SJSA1 (cell line): ENCODE measurements at regions not wholly inside any gene's neighbourhood (a gene's known extent, or its start where the extent isn't known, plus 50 kb on each side); places are given as distances from the start of the nearest gene placed in this dataset.

Experiments
- DNase-seq, 2 experiments: peaks; one replicate each; pipeline ENCODE4 v3.0.0-alpha.2; 2015 to 2020; ENCODE audit warnings: low spot score in 2 of 2, low read depth in 1 of 2
- H3K27ac ChIP-seq: fragments of 250-450 bp; sonication (Bioruptor Pico); 2 replicates; pipeline ENCODE4 v1.5.1; 2020; ENCODE audit warnings: mild to moderate bottlenecking, moderate library complexity
- H3K27me3 ChIP-seq: fragments of 250-450 bp; sonication (Bioruptor Pico); replicated peaks from 2 replicates; pipeline ENCODE4 v1.5.1; 2020; ENCODE audit warnings: mild to moderate bottlenecking, moderate library complexity
- H3K36me3 ChIP-seq: fragments of 250-450 bp; sonication (Bioruptor Pico); 2 replicates; pipeline ENCODE4 v1.5.1; 2020; ENCODE audit warnings: mild to moderate bottlenecking
- H3K4me1 ChIP-seq: fragments of 250-450 bp; sonication (Bioruptor Pico); replicated peaks from 2 replicates; pipeline ENCODE4 v1.6.1; 2021; ENCODE audit warnings: mild to moderate bottlenecking
- H3K4me3 ChIP-seq: fragments of 250-450 bp; sonication (Bioruptor Pico); 2 replicates; pipeline ENCODE4 v1.5.1; 2020; ENCODE audit warnings: mild to moderate bottlenecking
- H3K9me3 ChIP-seq: fragments of 250-450 bp; sonication (Bioruptor Pico); replicated peaks from 2 replicates; pipeline ENCODE4 v1.5.1; 2020; ENCODE audit warnings: mild to moderate bottlenecking

GRCh38 chr13:38191016-38191415 is 158.6 kb upstream of the UFM1 start:
- Histone ChIP-seq H3K27ac (no peak overlapping the region), H3K4me1 (no peaks in the 10 kb centered on the region), H3K9me3 (no peaks in the 10 kb centered on the region), H3K36me3 (no peaks in the 10 kb centered on the region), H3K4me3 (no peak overlapping the region), H3K27me3 (no peaks in the 10 kb centered on the region)
- no peak for DNase-seq

- no peak for DNase-seq
- Histone ChIP-seq H3K4me1 (no peaks in the 10 kb centered on the region), H3K27me3 (no peaks in the 10 kb centered on the region), H3K36me3 (no peaks in the 10 kb centered on the region), H3K9me3 (no peaks in the 10 kb centered on the region), H3K27ac (no peak overlapping the region), H3K4me3 (no peak overlapping the region)
Observed at GRCh38 chr13:38180670-38181069, 169.0 kb upstream of the UFM1 start.

DNA sequence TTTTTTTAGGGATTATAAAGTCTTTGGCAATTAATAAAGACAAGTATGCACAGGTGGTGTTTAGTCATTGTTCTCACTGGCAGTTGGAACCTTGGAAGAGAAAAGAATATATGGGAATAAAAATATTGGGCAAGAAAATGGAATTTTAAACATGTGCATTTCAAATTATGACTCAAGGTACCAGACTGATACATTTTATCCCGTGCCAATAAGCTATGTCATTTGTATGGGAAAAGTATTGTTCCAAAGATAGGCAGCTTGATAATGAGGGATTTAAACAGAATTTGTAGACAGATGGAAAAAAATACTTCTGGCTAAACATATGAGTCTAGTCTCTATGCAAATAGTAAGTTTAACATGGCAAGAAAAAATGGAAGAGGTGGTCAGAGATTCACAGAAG is 169.5 kb upstream of the UFM1 start:
- Histone ChIP-seq H3K36me3 (no peaks in the 10 kb centered on the region), H3K4me1 (no peaks in the 10 kb centered on the region), H3K9me3 (no peaks in the 10 kb centered on the region), H3K27ac (no peak overlapping the region), H3K27me3 (no peaks in the 10 kb centered on the region), H3K4me3 (no peak overlapping the region)
- DNase-seq, result no peak

DNA sequence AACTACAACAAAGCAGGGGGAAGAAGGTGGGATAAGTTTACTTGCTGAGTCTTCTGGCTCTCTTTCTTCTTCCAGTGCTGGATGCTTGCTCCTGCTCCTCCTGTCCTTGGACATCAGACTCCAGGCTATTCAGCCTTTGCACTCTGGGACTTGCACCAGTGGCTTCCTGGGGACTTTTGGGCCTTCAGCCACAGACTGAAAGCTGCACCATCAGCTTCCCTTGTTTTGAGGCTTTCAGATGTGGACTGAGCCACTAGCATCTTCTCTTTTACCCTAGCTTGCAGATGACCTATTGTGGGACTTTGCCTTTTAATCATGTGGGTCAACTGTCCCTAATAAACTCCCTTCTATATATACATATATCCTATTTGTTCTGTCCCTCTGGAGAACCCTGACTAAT is 173.0 kb upstream of the UFM1 start:
- Histone ChIP-seq H3K27ac (no peak overlapping the region), H3K4me3 (no peak overlapping the region), H3K36me3 (no peaks in the 10 kb centered on the region), H3K9me3 (no peaks in the 10 kb centered on the region), H3K4me1 (no peaks in the 10 kb centered on the region), H3K27me3 (no peaks in the 10 kb centered on the region)
- DNase-seq, result no peak

DNA sequence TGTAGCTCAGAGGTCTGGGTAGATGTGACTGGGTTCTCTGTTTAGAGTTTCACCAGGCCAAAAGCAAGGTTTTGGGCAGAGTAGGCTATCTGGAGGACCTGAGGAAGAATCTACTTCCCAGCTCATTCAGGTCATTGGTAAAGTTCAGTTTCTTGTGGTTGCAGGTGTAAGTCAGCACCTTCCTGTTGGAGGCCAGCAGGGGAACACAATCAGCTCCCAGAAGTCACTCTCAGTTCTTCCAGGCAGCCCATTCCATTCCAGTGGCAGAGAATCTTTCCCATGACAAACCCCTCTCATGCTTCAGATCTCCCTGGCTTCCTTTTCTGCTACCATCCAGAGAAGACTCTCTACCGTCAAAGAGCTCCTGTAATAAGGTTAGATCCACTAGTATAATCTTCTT is 176.2 kb upstream of the UFM1 start:
- no peak overlapping the region for H3K4me3 ChIP-seq
- H3K27me3 ChIP-seq, result no peaks in the 10 kb centered on the region
- H3K36me3 ChIP-seq, result no peaks in the 10 kb centered on the region
- H3K27ac ChIP-seq, result no peak overlapping the region
- no peak for DNase-seq
- no peaks in the 10 kb centered on the region for H3K9me3 ChIP-seq
- no peaks in the 10 kb centered on the region for H3K4me1 ChIP-seq

DNA sequence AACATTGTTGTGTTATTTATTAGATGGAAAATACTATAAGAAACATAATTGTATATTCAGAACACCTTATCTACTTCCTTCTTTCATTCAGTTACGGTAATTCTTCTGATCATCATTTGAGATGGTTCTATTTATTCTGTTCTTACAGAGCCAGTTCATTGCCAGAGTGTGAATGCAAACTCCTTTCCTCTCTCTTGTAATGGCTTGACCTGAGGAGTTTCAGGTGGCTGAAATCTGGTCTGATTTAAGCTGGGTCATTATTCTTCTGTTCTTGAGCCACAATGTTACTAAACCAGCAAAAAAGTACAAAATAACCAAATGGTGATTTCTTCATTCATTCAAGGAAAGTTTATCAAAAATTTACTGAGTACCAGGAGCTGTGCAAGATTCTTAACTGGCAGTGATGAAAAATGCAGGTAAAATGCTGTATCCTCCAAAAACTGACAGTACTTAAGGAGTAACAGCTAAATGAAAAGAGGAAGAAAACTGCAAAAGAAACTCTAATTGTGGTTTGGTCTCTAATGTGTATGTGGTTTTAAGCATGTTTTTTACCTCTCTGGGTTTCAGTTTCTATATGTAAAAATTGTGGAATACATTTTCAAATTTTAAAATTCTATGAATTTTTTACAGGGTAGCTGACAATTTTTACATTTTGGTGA is 182.4 kb upstream of the UFM1 start:
- H3K27me3 ChIP-seq, result no peaks in the 10 kb centered on the region
- no peaks in the 10 kb centered on the region for H3K4me1 ChIP-seq
- H3K9me3 ChIP-seq, result no peaks in the 10 kb centered on the region
- DNase-seq, result no peak
- H3K4me3 ChIP-seq, result no peak overlapping the region
- H3K27ac ChIP-seq, result no peak overlapping the region
- H3K36me3 ChIP-seq, result no peaks in the 10 kb centered on the region

- Histone ChIP-seq H3K27ac (no peak overlapping the region), H3K4me1 (no peaks in the 10 kb centered on the region), H3K9me3 (no peaks in the 10 kb centered on the region), H3K36me3 (no peaks in the 10 kb centered on the region), H3K4me3 (no peak overlapping the region), H3K27me3 (no peaks in the 10 kb centered on the region)
- no peak for DNase-seq
Observed at GRCh38 chr13:38166116-38166515, 183.5 kb upstream of the UFM1 start.

- H3K27me3 ChIP-seq, result no peaks in the 10 kb centered on the region
- no peaks in the 10 kb centered on the region for H3K9me3 ChIP-seq
Observed at GRCh38 chr13:38160131-38160530, 189.5 kb upstream of the UFM1 start.

DNA sequence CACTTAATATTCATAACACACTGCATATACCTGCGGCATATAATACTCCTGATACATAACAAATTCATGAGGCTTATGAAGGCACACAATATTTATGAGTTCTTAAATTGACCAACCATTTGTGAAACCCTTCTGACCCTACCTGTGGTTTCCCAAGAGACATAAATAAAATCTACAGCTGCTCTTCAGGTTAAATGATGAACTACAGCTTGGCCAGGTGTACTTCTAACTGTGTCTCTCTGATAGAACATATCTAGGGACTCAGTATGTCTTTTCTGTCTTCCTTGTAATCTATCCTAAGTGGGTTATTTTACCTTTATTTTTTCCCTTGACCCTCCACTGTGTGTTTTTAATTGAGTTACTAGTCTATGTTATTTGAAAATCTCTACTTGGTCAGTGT is 189.9 kb upstream of the UFM1 start:
- Histone ChIP-seq H3K36me3 (no peaks in the 10 kb centered on the region), H3K4me3 (no peak overlapping the region), H3K4me1 (no peaks in the 10 kb centered on the region), H3K27me3 (no peaks in the 10 kb centered on the region), H3K27ac (no peak overlapping the region), H3K9me3 (no peaks in the 10 kb centered on the region)
- no peak for DNase-seq

More at GRCh38 chr13:38160131-38160530, 189.5 kb upstream of the UFM1 start:
- no peak for DNase-seq
- Histone ChIP-seq H3K36me3 (no peaks in the 10 kb centered on the region), H3K4me3 (no peak overlapping the region), H3K27ac (no peak overlapping the region), H3K4me1 (no peaks in the 10 kb centered on the region)

- Histone ChIP-seq H3K4me1 (no peaks in the 10 kb centered on the region), H3K4me3 (no peak overlapping the region), H3K9me3 (no peaks in the 10 kb centered on the region), H3K27ac (no peak overlapping the region), H3K27me3 (no peaks in the 10 kb centered on the region), H3K36me3 (no peaks in the 10 kb centered on the region)
- no peak for DNase-seq
Observed at GRCh38 chr13:38147050-38147449, 202.6 kb upstream of the UFM1 start.

DNA sequence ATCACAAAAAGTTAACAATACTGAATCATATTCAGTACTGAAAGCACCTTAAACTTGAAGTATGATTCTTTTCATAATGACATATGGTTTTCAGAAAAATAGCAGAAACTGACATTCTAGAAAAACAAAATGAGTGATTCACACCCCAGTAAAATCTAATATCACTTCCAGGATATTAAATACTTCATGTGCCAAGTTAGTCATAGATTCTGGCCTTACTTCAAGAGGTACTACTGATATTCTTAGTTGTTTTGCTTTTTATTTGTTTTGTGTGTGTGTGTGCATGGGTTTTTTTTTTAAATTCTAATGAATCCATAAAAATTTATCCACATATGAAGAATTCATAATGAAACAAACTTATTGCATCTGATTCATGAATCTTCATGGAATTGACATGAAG is 207.9 kb upstream of the UFM1 start:
- Histone ChIP-seq H3K9me3 (no peaks in the 10 kb centered on the region), H3K36me3 (no peaks in the 10 kb centered on the region), H3K27me3 (no peaks in the 10 kb centered on the region), H3K4me1 (no peaks in the 10 kb centered on the region), H3K4me3 (no peak overlapping the region), H3K27ac (no peak overlapping the region)
- DNase-seq, result no peak

- Histone ChIP-seq H3K4me1 (no peaks in the 10 kb centered on the region), H3K36me3 (no peaks in the 10 kb centered on the region), H3K9me3 (no peaks in the 10 kb centered on the region), H3K27me3 (no peaks in the 10 kb centered on the region), H3K27ac (no peak overlapping the region), H3K4me3 (no peak overlapping the region)
- no peak for DNase-seq
Observed at GRCh38 chr13:38135592-38135991, 214.1 kb upstream of the UFM1 start.

DNA sequence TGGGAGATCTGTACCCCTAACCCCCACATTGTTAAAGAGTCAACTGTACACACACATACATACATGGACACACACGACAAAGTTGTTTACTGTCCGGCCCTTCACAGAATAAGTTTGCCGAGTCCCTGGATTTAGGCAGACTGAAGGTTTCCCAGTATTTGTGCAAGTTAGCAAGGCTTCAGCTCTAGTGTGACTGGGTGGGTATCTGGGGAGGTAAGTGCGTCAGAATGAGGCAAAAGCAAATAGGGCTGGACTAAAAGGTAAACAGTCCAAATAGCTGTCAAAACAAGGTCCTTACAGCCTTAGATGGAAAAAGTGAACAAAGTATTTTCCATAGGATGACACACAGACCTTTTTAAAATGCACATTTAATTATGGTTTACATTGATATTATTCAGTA is 228.4 kb upstream of the UFM1 start:
- Histone ChIP-seq H3K36me3 (no peaks in the 10 kb centered on the region), H3K4me1 (no peaks in the 10 kb centered on the region), H3K27me3 (no peaks in the 10 kb centered on the region), H3K9me3 (no peaks in the 10 kb centered on the region), H3K27ac (no peak overlapping the region), H3K4me3 (no peak overlapping the region)
- DNase-seq, result no peak

GRCh38 chr13:38103851-38104250 is 234.3 kb upstream of the TRPC4 start:
- no peaks in the 10 kb centered on the region for H3K36me3 ChIP-seq
- no peaks in the 10 kb centered on the region for H3K27me3 ChIP-seq
- H3K4me3 ChIP-seq, result no peak overlapping the region
- DNase-seq, result no peak
- H3K27ac ChIP-seq, result no peak overlapping the region
- H3K9me3 ChIP-seq, result no peaks in the 10 kb centered on the region
- H3K4me1 ChIP-seq, result no peaks in the 10 kb centered on the region

GRCh38 chr13:38099751-38100150 is 230.2 kb upstream of the TRPC4 start:
- no peaks in the 10 kb centered on the region for H3K36me3 ChIP-seq
- no peaks in the 10 kb centered on the region for H3K4me1 ChIP-seq
- H3K4me3 ChIP-seq, result no peak overlapping the region
- no peak for DNase-seq
- H3K27ac ChIP-seq, result no peak overlapping the region
- no peaks in the 10 kb centered on the region for H3K27me3 ChIP-seq
- no peaks in the 10 kb centered on the region for H3K9me3 ChIP-seq
